Superior temporal gyrus (tissue), 1 donor: ENCODE measurements at regions not wholly inside any gene's neighbourhood (a gene's known extent, or its start where the extent isn't known, plus 50 kb on each side); places are given as distances from the start of the nearest gene placed in this dataset.
A peak's percentile ranks its signal among the peaks of the same experiment; 100 is the strongest.
"Not testable (repeated sequence)": the region's sequence is repeated elsewhere in the genome, so short reads cannot be mapped to it uniquely, and the experiment has no call there.

Experiments used
- DNase-seq: peaks from one replicate; pipeline ENCODE4 v3.0.0-alpha.2; 2016; ENCODE audit errors: extremely low spot score

GRCh38 chr6:168369786-168370185 is 50.2 kb upstream of the DACT2 start:
- no peak for DNase-seq

GRCh38 chr6:168370310-168370991 is 50.9 kb upstream of the DACT2 start:
- DNase-seq, result peak; percentile 51

- DNase-seq, result no peak
Observed at GRCh38 chr6:168371185-168371584, 51.6 kb upstream of the DACT2 start.

- DNase-seq, result no peak
Observed at GRCh38 chr6:168371618-168371980, 52.0 kb upstream of the DACT2 start.

GRCh38 chr6:168371981-168372711 is 52.6 kb upstream of the DACT2 start:
- no peak for DNase-seq

- no peak for DNase-seq
Observed at GRCh38 chr6:168372889-168373288, 53.3 kb upstream of the DACT2 start.

- DNase-seq, result no peak
Observed at GRCh38 chr6:168373389-168373788, 53.8 kb upstream of the DACT2 start.

- DNase-seq, result no peak
Observed at GRCh38 chr6:168374051-168374502, 54.5 kb upstream of the DACT2 start.

GRCh38 chr6:168374541-168375071 is 55.0 kb upstream of the DACT2 start:
- no peak for DNase-seq

GRCh38 chr6:168376120-168376519 is 56.5 kb upstream of the DACT2 start:
- no peak for DNase-seq

- no peak for DNase-seq
Observed at GRCh38 chr6:168376811-168377483, 57.4 kb upstream of the DACT2 start.

- DNase-seq, result no peak
Observed at GRCh38 chr6:168377484-168377855, 57.9 kb upstream of the DACT2 start.

GRCh38 chr6:168377856-168378832 is 58.6 kb upstream of the DACT2 start:
- DNase-seq, result no peak

- not testable (repeated sequence) for DNase-seq
Observed at GRCh38 chr6:168379579-168379978, 60.0 kb upstream of the DACT2 start.

- not testable (repeated sequence) for DNase-seq
Observed at GRCh38 chr6:168380166-168380955, 60.6 kb upstream of the SMOC2 start.

- DNase-seq, result no peak
Observed at GRCh38 chr6:168380956-168381605, 59.9 kb upstream of the SMOC2 start.

GRCh38 chr6:168381726-168382458 is 59.1 kb upstream of the SMOC2 start:
- no peak for DNase-seq

- DNase-seq, result no peak
Observed at GRCh38 chr6:168383062-168383854, 57.7 kb upstream of the SMOC2 start.
